Spinal cord (tissue), 9 donors: ENCODE measurements at regions not wholly inside any gene's neighbourhood (a gene's known extent, or its start where the extent isn't known, plus 50 kb on each side); places are given as distances from the start of the nearest gene placed in this dataset.

Source experiments
- DNase-seq, 6 donors: peaks; one replicate each; pipeline versions ENCODE4 v3.0.0 to v3.0.0-alpha.2; 2013 to 2015; ENCODE audit warnings: low spot score in 6 of 6, low read depth in 4 of 6
- H3K27ac ChIP-seq: one replicate; pipeline ENCODE4 v1.5.1; 2013; ENCODE audit warnings: low read depth, low read length, control low read depth
- H3K27me3 ChIP-seq: one replicate; pipeline ENCODE4 v1.6.1; 2013; ENCODE audit warnings: low read length; ENCODE audit not compliant: control insufficient read depth, insufficient read depth
- H3K36me3 ChIP-seq: one replicate; pipeline ENCODE4 v1.6.1; 2013; ENCODE audit warnings: low read length; ENCODE audit not compliant: control insufficient read depth, insufficient read depth
- H3K4me1 ChIP-seq: one replicate; pipeline ENCODE4 v1.6.1; 2013; ENCODE audit warnings: low read length; ENCODE audit not compliant: control insufficient read depth, insufficient read depth
- H3K4me3 ChIP-seq: one replicate; pipeline ENCODE4 v1.5.1; 2013; ENCODE audit warnings: low read depth, low read length, control low read depth
- H3K9me3 ChIP-seq: one replicate; pipeline ENCODE4 v1.6.1; 2013; ENCODE audit warnings: low read length; ENCODE audit not compliant: control insufficient read depth, insufficient read depth
- WGBS: methylation state at CpG from one replicate; pipeline ENCODE4 v1.1.5; 2013; ENCODE audit warnings: missing lambda C conversion rate; ENCODE audit not compliant: insufficient coverage; 5-methylcytosine and 5-hydroxymethylcytosine counted together
- donor health status: healthy.

DNA sequence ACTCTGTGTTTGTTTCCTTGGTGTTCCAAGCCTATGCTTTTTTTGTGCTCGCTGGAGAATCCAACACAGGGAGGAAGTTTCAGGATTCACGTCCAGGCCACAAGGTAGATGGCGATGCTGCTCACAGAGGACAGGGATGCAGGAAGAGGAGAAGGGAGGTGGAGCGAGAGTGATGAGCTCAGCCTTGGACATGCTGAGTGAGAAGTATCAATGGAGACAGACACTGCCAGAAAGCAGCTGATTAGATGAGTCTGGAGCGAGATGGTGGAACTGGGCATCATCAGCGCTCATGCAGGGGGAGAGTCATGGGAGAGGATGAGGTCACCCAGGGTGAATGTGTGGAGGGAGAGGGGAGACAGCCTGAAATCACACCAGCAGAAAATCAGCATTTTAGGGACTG is 110.0 kb downstream of the GLUL start:
- DNase-seq, result no peak
- H3K27me3 ChIP-seq, result no peaks in the 10 kb centered on the region
- H3K27ac ChIP-seq, result no peak overlapping the region
- no peaks in the 10 kb centered on the region for H3K9me3 ChIP-seq
- H3K4me3 ChIP-seq, result no peak overlapping the region
- H3K36me3 ChIP-seq, result no peaks in the 10 kb centered on the region
- 82% methylated on average over 6 of the region's 6 CpGs for WGBS
- H3K4me1 ChIP-seq, result peaks cover 16% of the 10 kb centered on the region

DNA sequence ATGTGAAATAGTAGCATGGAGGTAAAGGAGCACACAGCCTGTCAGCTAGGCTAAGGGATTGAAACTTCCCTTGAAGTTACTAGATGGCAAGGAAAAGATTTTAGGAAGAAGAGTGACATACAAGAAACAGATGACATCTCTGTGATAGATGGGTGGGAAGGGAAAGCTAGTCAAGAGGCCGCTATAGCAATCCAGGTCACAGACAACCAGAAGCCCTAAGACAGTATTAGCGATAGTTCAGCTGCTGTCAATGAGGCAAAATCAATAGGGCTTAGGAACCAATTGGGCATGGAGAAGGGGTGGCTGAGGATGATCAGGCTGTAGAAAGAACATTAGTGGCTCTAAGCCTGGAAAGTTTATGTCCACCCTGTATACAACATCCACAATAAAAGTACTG is 111.1 kb downstream of the GLUL start:
- peaks cover 16% of the 10 kb centered on the region for H3K4me1 ChIP-seq
- 80% methylated on average over 1 of the region's 2 CpGs for WGBS

DNA sequence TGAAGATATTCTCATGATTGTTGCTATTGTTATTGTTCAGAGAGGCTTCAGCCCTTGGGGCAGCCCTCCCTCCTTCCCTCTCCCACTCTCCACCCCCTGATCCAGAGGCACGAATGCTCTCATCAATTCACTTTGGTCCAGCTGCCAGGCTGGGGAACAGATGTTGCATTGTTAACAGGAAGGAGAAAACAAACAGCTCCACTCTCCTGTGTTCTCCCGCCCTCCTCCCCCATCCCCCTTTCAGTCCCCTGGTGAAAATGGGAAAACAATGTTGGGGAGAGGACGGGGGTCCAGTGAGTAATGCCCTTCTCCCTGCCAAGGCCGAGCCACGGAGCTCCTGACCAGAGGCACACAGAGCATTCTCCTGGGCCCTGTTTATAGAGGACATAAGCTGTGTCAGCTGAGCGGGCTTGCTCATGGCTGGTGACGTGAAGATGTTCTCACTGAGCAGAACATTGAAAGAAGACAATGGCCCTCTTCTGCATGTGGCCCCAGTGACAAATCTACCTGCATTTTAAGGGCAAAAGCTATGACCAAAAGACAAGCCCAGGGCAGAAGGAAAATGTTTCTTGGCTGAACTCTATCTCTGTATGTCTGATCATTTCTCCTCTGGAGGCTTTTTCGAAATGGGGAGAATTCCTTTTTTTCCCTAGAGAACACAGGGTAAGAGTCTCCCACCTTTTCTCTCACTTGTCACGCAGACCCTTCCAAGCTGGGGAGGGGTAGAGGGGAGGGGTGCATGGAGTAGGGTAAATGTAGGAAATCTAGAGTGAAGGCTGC is 111.7 kb downstream of the GLUL start:
- peak overlapping the region; percentile 86 for H3K27ac ChIP-seq
- H3K36me3 ChIP-seq, result no peaks in the 10 kb centered on the region
- DNase-seq, result peak in 4 of 6 donors; percentile 42 to 91 (median 72)
- no peak overlapping the region for H3K4me3 ChIP-seq
- H3K9me3 ChIP-seq, result no peaks in the 10 kb centered on the region
- 7% methylated on average over 5 of the region's 9 CpGs for WGBS
- peaks cover 16% of the 10 kb centered on the region for H3K4me1 ChIP-seq
- H3K27me3 ChIP-seq, result no peaks in the 10 kb centered on the region

More for the DNA sequence above, 111.1 kb downstream of the GLUL start:
- no peaks in the 10 kb centered on the region for H3K36me3 ChIP-seq
- H3K4me3 ChIP-seq, result no peak overlapping the region
- DNase-seq, result peak in 1 of 6 donors; percentile 15
- peak overlapping the region; percentile 86 for H3K27ac ChIP-seq
- no peaks in the 10 kb centered on the region for H3K9me3 ChIP-seq
- no peaks in the 10 kb centered on the region for H3K27me3 ChIP-seq

DNA sequence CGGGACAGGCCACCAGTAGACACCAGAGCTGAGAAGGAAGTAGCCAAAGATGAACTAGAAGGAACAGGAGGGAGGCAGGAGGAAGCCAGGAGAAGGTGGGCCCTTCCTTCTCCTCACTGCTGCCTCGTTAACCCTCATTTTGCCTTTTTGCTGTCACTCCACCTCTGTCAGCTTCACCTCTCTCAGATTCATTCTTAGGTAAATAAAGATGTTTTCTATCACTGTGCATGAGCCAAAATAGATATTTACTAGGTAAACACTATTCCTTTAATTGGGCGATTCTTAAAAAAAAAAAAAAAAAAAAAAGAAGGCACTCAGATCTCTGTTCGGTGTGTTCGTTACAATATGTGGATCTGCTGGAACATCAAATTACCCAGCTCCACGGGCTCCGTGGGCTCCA is 112.3 kb downstream of the GLUL start:
- Histone ChIP-seq H3K27me3 (no peaks in the 10 kb centered on the region), H3K4me3 (no peak overlapping the region), H3K9me3 (no peaks in the 10 kb centered on the region), H3K27ac (peak overlapping the region; percentile 86), H3K36me3 (no peaks in the 10 kb centered on the region), H3K4me1 (peaks cover 16% of the 10 kb centered on the region)
- no peak for DNase-seq
- WGBS, result 90% methylated on average over 1 of the region's 7 CpGs

DNA sequence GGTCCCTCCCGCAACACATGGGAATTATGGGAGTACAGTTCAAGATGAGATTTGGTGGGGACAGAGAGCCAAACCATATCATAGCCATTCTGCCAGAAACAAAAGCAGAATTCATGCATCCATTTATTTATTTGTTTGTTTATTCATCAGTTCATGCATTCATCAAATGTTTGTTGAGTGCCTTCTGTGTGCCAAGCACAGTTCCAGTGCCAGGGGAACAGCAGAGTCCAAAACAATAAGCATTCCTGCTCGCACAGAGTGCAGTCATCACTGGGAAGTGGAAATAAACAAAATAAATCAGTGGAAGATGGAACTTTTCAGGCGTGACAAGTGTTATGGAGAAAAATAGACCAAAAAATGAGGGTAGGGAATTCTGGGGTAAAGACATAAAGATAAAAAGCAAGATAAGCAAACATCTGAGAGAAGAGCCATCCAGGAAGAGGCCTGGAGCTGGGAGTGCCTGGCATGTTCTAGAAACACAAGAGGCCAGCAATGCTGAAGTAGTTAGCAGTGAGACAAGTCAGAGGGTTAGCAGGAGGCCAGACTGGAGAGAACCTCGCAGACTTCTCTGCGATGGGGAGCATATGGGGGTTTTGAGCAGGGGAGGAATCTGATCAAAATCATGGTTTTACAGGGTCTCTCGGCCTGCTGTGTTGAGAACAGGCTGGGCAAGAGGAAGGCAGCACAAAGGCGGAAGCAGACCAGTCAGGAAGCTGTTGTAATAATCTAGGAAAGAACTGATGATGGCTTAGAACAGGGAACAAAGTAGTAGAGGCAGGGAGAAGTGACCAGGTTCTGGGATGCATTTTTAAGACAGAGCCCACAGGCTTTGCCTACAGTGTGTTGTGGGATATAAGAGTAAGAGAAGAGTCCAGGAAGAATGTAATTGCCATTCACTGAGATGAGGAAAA is 113.2 kb downstream of the GLUL start:
- Histone ChIP-seq H3K27ac (no peak overlapping the region), H3K4me1 (peaks cover 16% of the 10 kb centered on the region), H3K9me3 (no peaks in the 10 kb centered on the region), H3K4me3 (no peak overlapping the region), H3K27me3 (no peaks in the 10 kb centered on the region), H3K36me3 (no peaks in the 10 kb centered on the region)
- peak in 1 of 6 donors; percentile 31 for DNase-seq
- 84% methylated on average over 6 of the region's 7 CpGs for WGBS

DNA sequence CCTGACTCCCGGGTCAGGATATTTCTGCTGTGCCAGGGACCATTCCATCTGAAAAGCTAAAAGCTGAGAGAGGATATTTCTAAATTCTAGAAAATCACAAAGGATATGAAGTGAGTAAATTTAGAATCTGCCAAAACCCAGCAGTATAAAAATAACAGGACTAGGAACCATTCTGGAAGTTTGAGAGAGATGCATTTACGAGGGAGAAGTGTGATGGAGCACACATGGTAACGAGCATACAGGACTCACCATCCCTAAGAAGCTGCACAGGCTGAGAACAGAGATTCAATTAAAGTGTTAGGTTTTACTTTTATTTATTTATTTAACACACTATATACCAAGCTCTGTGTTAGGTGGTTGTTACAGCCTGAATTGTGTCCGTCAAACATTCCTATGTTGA is 116.3 kb downstream of the GLUL start:
- 100% methylated on average over 2 of the region's 4 CpGs for WGBS
- Histone ChIP-seq H3K27ac (no peak overlapping the region), H3K4me1 (peaks cover 11% of the 10 kb centered on the region), H3K27me3 (no peaks in the 10 kb centered on the region), H3K4me3 (no peak overlapping the region), H3K36me3 (no peaks in the 10 kb centered on the region), H3K9me3 (no peaks in the 10 kb centered on the region)
- DNase-seq, result no peak

DNA sequence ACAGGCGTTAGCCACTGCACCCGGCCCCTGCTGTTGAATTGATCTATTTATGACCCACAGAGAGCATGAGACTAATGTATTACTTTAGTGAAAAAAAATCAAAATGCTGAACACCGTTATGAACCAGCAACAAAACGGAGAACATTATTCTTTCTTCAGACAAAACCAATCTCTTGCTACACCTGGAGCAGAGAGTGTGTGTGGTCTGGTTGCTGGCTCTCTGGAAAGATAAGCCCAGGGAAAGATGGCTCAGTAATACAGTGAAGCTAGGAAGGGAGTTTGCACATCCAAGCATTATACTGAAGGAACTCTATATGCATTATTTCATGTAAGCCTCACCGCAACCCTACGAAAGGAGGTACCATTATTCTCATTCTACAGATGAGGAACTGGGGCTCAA is 117.0 kb downstream of the GLUL start:
- no CpG with 5 or more reads among the region's 6 CpGs for WGBS
- Histone ChIP-seq H3K4me1 (peaks cover 6% of the 10 kb centered on the region), H3K9me3 (no peaks in the 10 kb centered on the region), H3K27ac (no peak overlapping the region), H3K36me3 (no peaks in the 10 kb centered on the region), H3K4me3 (no peak overlapping the region), H3K27me3 (no peaks in the 10 kb centered on the region)
- DNase-seq, result no peak

DNA sequence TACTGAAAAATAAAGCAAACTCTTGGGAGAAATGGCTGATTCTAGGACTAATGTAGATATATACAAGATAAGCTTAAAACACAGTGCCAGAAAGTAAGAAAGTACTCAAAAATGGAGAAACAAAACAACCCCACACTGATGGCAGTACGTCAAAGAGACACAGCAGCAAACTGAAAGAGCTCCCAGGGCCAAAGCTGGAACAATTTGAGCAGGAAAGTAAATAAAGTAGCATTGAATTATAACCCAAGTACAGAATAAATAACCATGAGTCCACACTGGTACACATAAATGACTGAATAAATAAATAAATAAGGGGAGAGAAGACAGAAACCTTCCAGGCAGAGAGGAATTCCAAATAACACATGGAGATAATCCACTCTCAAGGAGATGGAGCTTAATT is 120.9 kb downstream of the GLUL start:
- no peak overlapping the region for H3K4me3 ChIP-seq
- H3K9me3 ChIP-seq, result no peaks in the 10 kb centered on the region
- WGBS, result no CpG with 5 or more reads among the region's 1 CpG
- no peaks in the 10 kb centered on the region for H3K4me1 ChIP-seq
- H3K36me3 ChIP-seq, result no peaks in the 10 kb centered on the region
- DNase-seq, result no peak
- no peak overlapping the region for H3K27ac ChIP-seq
- no peaks in the 10 kb centered on the region for H3K27me3 ChIP-seq

DNA sequence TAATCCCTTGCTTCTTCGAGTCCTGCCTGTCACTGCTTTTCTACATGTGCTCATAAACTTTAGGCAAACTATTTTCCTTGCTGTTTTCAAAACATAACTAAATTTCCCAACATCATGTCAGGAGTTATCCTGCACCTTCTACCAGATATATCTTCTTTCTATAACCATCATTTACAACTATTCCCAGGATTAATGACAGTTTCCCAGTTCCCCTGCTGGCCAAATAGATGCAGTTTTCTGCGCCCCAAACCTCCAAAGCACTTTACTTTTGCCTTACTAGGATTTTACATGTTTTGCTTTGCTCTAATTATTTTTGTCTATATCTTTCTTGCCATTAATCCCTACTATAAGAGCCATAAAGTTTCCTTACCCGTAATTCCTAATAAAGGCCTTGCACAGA is 122.5 kb downstream of the GLUL start:
- H3K4me1 ChIP-seq, result no peaks in the 10 kb centered on the region
- no peaks in the 10 kb centered on the region for H3K9me3 ChIP-seq
- no peak overlapping the region for H3K27ac ChIP-seq
- no peaks in the 10 kb centered on the region for H3K27me3 ChIP-seq
- H3K4me3 ChIP-seq, result no peak overlapping the region
- DNase-seq, result no peak
- no peaks in the 10 kb centered on the region for H3K36me3 ChIP-seq
- 87% methylated on average over 1 of the region's 3 CpGs for WGBS
